GM18868 (cell line): ENCODE measurements at regions not wholly inside any gene's neighbourhood (a gene's known extent, or its start where the extent isn't known, plus 50 kb on each side); places are given as distances from the start of the nearest gene placed in this dataset.
"Not testable (repeated sequence)": the region's sequence is repeated elsewhere in the genome, so short reads cannot be mapped to it uniquely, and the experiment has no call there.

Experiments used
- ATAC-seq: cut with Tn5 transposase; IDR thresholded peaks from one replicate; pipeline ENCODE4 v1.9.1; 2021; ENCODE audit warnings: mild to moderate bottlenecking, moderate library complexity; ENCODE audit not compliant: unreplicated experiment

DNA sequence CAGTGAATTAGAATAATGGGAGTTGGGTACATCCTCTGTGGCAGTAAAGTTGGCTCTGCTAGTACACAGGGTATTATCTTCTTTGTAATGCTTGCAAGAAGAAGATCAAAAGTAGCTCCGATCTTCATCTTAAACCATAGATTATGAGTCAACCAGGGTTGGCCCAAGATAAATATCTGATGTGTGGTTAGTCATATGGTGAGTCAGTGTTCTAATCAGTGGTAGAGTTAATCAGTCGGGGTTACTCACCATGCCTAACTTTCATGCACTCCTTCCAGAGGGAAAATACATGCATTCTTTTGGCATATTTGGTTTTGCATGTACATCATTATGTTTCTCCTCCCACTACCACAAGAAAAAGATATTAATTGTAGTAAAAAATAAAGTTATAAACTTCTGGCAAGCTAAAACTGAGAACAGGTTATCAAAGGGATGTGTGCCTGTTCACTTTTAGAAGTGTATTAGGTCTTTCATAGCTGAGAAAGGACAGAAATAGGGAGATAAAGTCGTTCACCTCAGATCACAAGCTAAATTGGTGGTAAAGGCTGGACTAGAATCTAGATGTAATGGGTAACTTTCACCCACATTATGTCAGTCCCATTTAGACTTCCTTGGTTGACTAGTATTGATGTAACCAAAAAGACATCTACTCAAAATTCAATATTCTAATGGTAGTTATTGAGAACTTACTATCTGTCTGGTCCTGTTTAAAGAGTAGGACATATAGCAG is 684.4 kb downstream of the IRS1 start:
- ATAC-seq = no peak

DNA sequence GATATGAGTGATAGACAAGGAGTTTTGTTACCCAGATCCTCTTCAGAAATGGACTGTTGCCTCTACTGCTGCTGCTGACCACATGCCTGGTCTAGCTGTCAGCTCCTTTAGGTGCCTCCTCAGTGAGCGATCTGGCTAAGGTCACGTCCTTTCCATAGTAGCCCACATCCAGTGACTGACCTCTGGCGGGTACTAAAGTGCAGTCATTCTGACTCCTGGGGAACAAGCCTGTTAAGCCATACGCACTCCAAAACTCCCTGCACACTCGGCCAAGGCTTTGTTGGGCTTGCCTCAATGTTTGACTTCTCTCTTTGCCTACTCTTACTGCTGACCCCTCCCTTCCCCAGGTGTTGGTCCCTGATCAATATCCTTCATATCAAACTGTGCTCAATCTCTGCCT is 685.2 kb downstream of the IRS1 start:
- ATAC-seq = no peak

DNA sequence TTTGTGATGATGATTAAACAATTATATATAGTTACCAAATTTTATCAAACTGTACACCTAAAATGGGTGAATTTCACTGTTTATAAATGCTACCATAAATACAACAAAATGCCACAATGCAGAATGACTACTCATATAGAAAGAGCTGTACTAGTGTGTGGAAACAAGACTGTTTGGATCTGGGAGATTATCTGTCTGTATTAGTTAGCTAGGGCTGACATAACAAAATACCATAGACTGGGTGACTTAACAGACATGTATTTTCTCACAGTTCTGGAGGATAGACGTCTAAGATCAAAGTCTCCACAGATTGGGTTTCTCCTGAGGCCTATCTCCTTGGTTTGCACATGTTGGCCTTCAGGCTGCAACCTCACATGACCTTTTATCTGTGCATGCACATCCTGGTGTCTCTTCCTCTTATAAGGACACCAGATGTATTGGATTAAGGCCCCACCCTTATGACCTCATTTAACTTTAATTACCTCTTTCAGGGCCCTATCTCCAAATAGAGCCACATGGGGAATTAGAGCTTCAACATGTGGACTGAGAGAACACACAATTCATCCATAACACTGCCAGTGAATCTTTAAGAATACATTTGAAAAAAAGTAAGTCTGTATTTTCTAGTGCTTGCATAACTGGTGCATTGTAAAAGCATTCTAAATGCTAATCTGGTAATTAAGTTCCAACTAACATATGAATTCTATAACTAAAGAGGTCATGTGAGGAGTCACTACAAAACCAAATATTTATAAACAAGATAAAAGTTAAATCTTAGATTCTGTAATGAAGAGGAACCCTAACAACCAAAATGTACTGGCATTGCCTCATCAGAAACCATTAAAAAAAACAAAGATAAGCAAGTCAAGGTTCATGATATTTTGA is 699.6 kb downstream of the NYAP2 start:
- no peak for ATAC-seq

- ATAC-seq = no peak
Observed at GRCh38 chr2:226095058-226095457, 695.5 kb downstream of the NYAP2 start.

DNA sequence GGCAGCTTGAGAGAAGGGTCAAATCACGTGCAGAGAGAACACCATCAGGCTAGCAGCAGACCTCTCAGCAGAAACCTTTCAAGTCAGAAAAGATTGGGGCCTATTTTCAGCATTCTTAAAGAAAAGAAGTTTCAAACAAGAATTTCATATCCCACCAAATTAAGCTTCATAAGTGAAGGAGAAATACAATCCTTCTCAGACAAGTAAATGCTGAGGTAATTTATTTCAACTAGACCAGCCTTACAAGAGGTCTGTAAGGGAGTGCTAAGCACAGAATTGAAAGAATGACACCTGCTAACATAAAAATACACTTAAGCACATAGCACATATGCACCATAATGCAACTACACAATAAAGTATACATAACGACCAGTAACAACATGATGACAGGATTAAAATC is 693.9 kb downstream of the NYAP2 start:
- ATAC-seq = no peak

GRCh38 chr2:226088366-226088674 is 688.8 kb downstream of the NYAP2 start:
- no peak for ATAC-seq

GRCh38 chr2:226087505-226088365 is 688.2 kb downstream of the NYAP2 start:
- no peak for ATAC-seq

DNA sequence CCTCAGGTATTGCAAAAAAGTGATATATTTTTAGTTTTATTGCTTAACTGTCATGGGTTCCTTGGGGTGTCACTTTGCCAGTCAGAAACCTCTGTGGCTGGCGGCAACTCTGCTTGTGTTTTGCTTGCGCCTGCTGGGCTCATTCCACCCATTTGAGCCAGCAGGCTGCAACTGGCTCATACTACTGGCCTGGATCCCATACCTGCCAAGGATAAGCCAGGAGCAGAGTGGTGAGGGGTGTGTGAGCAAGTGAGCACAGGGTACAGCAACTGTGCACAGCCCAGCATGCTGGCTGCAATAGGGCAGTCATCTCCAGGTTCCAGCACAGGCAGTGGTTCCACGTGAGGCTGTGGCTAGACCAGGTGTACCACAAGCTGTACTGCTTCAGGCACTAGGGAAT is 687.5 kb downstream of the NYAP2 start:
- ATAC-seq = no peak

- no peak for ATAC-seq
Observed at GRCh38 chr2:226086190-226086589, 686.7 kb downstream of the NYAP2 start.

- not testable (repeated sequence) for ATAC-seq
Observed at GRCh38 chr2:226085425-226085824, 685.9 kb downstream of the NYAP2 start.

DNA sequence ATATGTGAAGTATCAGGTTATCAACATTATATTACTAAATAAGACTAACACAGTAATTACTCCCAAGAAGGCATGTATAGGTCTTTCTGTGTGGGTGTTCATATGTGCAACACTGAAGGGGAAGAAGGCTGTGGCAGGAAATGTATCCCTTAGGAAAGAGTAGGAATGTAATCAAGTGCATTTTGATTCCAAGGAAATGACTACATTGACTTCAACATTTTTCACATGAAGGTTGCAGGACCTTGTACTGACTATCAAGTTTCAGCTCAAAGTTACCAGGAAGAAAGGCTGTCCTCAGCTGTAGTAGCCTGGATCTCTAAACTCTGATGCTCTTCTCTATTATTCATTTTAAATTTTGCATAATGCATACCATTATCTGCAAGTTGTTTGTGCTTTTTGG is 680.8 kb downstream of the NYAP2 start:
- no peak for ATAC-seq

DNA sequence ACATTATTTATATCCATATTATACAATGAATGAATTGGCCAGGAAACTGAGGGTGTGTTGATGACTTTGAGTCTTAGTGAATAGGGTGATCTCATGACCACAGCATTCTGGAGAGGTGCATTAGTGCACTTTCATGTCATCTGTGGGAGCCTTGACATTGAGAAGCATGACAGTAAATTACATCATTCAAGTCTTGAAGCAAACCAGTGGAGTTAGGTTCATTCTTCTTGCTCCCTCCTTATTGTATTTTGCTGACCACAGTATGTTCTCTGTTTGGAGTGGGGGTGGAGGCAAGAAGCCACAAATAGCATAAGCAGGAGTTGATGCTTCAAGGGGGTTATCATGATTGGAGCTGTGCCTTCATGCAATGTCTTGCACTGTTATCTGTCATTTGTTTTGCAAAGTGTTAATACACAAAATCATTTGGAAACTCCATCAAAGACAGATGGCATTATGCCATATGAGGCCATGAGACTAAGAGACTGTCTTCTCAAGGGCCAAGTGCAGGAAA is 680.2 kb downstream of the NYAP2 start:
- ATAC-seq = no peak

- no peak for ATAC-seq
Observed at GRCh38 chr2:226079196-226079595, 679.7 kb downstream of the NYAP2 start.

GRCh38 chr2:226078666-226079065 is 679.2 kb downstream of the NYAP2 start:
- no peak for ATAC-seq

GRCh38 chr2:226077841-226078240 is 678.3 kb downstream of the NYAP2 start:
- no peak for ATAC-seq

- no peak for ATAC-seq
Observed at GRCh38 chr2:226077031-226077430, 677.5 kb downstream of the NYAP2 start.

GRCh38 chr2:226076529-226076928 is 677.0 kb downstream of the NYAP2 start:
- ATAC-seq = no peak

GRCh38 chr2:226074391-226074790 is 674.9 kb downstream of the NYAP2 start:
- no peak for ATAC-seq

DNA sequence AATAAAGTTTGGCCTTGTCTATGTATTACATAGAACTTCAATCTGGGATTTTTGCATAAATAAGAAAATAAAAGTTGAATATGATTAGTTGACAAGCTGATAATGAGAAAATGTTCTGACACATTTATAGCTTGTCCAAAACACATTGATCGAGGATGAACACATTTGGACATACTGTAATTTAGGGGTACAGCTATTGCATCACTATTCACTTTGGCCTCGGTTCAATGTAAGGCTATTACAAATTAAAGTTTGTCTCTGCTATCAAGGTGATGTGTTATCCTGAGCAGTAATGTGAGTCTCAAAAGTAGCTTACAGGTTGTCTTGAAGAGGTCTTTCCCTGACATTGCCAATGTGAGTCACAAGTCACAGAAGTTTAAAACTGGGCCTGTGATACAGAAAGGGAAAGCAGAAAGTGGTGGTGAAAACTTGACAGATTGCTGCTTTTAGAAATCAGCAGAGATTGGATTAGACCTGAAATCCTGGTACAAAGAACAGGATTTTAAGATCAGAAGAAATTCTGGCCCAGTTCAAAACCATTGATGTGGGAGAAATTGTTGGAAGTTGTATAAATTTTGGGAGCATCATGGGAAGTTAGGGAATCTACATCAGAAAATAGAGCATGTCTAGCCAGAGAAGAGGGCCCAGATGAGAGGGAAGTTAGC is 674.1 kb downstream of the NYAP2 start:
- ATAC-seq = no peak

DNA sequence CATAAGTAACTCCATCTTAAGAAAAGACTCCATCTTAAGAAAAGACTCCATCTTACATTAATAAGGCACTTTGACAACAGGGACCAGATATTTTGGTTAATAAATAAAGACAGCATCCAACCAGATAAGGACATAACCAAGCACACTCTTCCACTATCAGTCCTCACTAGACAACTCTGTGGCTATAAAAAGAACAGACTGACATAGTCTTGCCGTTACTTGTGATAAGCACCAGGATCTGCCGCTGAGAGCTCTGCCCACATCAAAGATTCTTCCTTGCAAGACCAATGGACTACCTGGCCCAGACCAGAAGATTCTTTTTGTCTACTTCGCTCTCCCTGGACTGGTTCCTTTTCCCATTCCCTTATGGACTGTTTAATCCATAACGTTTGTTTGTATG is 667.4 kb downstream of the NYAP2 start:
- ATAC-seq = no peak

GRCh38 chr2:226066391-226066790 is 666.9 kb downstream of the NYAP2 start:
- ATAC-seq = no peak
